Lung (tissue), 11 donors: ENCODE measurements at regions not wholly inside any gene's neighbourhood (a gene's known extent, or its start where the extent isn't known, plus 50 kb on each side); places are given as distances from the start of the nearest gene placed in this dataset.
"Not testable (repeated sequence)": the region's sequence is repeated elsewhere in the genome, so short reads cannot be mapped to it uniquely, and the experiment has no call there.

ENCODE experiments used
- ATAC-seq: fragments of 200-7000 bp; cut with Tn5 transposase; one replicate; pipeline ENCODE4 v1.9.1; 2020; ENCODE audit warnings: moderate number of reproducible peaks; ENCODE audit not compliant: insufficient read depth, low FRiP score
- DNase-seq, 3 donors: peaks; one replicate each; pipeline ENCODE4 v3.0.0-alpha.2; 2013 to 2017
- H3K27ac ChIP-seq, 2 donors: one replicate each; pipeline ENCODE4 v1.5.1; 2013; ENCODE audit warnings: mild to moderate bottlenecking in 2 of 2, moderate library complexity in 2 of 2, control low read depth in 1 of 2, inconsistent platforms in 1 of 2, low read depth in 1 of 2, low read length in 1 of 2
- H3K27me3 ChIP-seq, 3 donors: one replicate each; pipeline ENCODE4 v1.5.1; 2013; ENCODE audit warnings: low read length in 2 of 3; ENCODE audit not compliant: control insufficient read depth in 3 of 3, insufficient read depth in 3 of 3
- H3K36me3 ChIP-seq, 4 donors: one replicate each; pipeline ENCODE4 v1.5.1; 2013; ENCODE audit warnings: low read length in 4 of 4, mild to moderate bottlenecking in 1 of 4, moderate library complexity in 1 of 4; ENCODE audit not compliant: control insufficient read depth in 4 of 4, insufficient read depth in 4 of 4
- H3K4me1 ChIP-seq, 5 donors: one replicate each; pipeline ENCODE4 v1.5.1; 2013; ENCODE audit warnings: low read length in 5 of 5, mild to moderate bottlenecking in 2 of 5, moderate library complexity in 1 of 5; ENCODE audit not compliant: control insufficient read depth in 5 of 5, insufficient read depth in 5 of 5
- H3K4me3 ChIP-seq: one replicate; pipeline ENCODE4 v1.5.1; 2013; ENCODE audit warnings: mild to moderate bottlenecking, control low read depth, moderate library complexity
- H3K9ac ChIP-seq, 2 donors: one replicate each; pipeline ENCODE4 v1.5.1; 2013; ENCODE audit warnings: low read length in 2 of 2, control low read depth in 1 of 2; ENCODE audit not compliant: insufficient read depth in 1 of 2
- H3K9me3 ChIP-seq, 4 donors: one replicate each; pipeline ENCODE4 v1.5.1; 2013; ENCODE audit warnings: low read length in 3 of 4, mild to moderate bottlenecking in 1 of 4, moderate library complexity in 1 of 4; ENCODE audit not compliant: control insufficient read depth in 4 of 4, insufficient read depth in 3 of 4
- CTCF ChIP-seq: IDR thresholded peaks from 2 replicates; pipeline ENCODE4 v1.5.1; 2012; ENCODE audit warnings: mild to moderate bottlenecking; ENCODE audit errors: control extremely low read depth, extremely low read depth
- whole genome bisulfite sequencing, 2 donors: extraction: QIAGEN DNeasy Blood & Tissue Kit; methylation state at CpG; one replicate each; pipeline ENCODE4 v1.1.7; 2013; 5-methylcytosine and 5-hydroxymethylcytosine counted together
- donor health status: control.
- donor health status: control.
- donor health status: Bipolar disorder and iron deficiency.
- donor health status: healthy.
- donor health status: DM: yes; HTN: yes; CAD: no.

GRCh38 chr17:30724034-30724650 lies 100.3 kb downstream of the CRLF3 start:
- WGBS, 2 donors: 65 to 83% methylated on average over 10 to 11 of the region's 11 CpGs
- H3K9ac ChIP-seq, H3K4me1 ChIP-seq, H3K4me3 ChIP-seq, DNase-seq, H3K9me3 ChIP-seq, H3K27me3 ChIP-seq, H3K36me3 ChIP-seq, H3K27ac ChIP-seq, ATAC-seq: not testable (repeated sequence)

- not testable (repeated sequence) for H3K27ac ChIP-seq, H3K4me1 ChIP-seq, H3K9me3 ChIP-seq, H3K27me3 ChIP-seq, ATAC-seq, H3K4me3 ChIP-seq, H3K9ac ChIP-seq, DNase-seq, H3K36me3 ChIP-seq
- 93 to 95% methylated on average over 12 of the region's 12 CpGs for WGBS, 2 donors
These were observed 102.2 kb downstream of the CRLF3 start for GRCh38 chr17:30722114-30722780.

- H3K9me3 ChIP-seq: not testable (repeated sequence)
These were observed 103.5 kb downstream of the CRLF3 start for GRCh38 chr17:30720971-30721370.

GRCh38 chr17:30720013-30720471 lies 104.5 kb downstream of the CRLF3 start:
- no peak overlapping the region for H3K27ac ChIP-seq

More at GRCh38 chr17:30720971-30721370, 103.5 kb downstream of the CRLF3 start:
- ATAC-seq, H3K27me3 ChIP-seq, H3K9ac ChIP-seq, H3K4me1 ChIP-seq, H3K36me3 ChIP-seq, H3K27ac ChIP-seq, DNase-seq, H3K4me3 ChIP-seq: not testable (repeated sequence)
- 80 to 89% methylated on average over 5 of the region's 5 CpGs for WGBS, 2 donors

More at GRCh38 chr17:30720013-30720471, 104.5 kb downstream of the CRLF3 start:
- no peak for DNase-seq
- H3K27me3 ChIP-seq: no peaks in the 10 kb centered on the region
- ATAC-seq: no peak
- H3K9ac ChIP-seq: no peak overlapping the region
- WGBS, 2 donors: 94 to 96% methylated on average over 14 of the region's 14 CpGs
- no peak for TF ChIP-seq CTCF
- H3K4me3 ChIP-seq: no peak overlapping the region
- H3K9me3 ChIP-seq: no peaks in the 10 kb centered on the region
- H3K4me1 ChIP-seq: no peaks in the 10 kb centered on the region
- no peaks in the 10 kb centered on the region for H3K36me3 ChIP-seq
